Caco-2 (cell line): ENCODE measurements at regions not wholly inside any gene's neighbourhood (a gene's known extent, or its start where the extent isn't known, plus 50 kb on each side); places are given as distances from the start of the nearest gene placed in this dataset.

ENCODE experiments used
- BruUV-seq: library from RNA; stranded (reverse); fragments of 400-500 nt; replicated peaks from 2 replicates; lab custom pipeline; 2021; lab: Mats Ljungman, UMichigan
- CTCF ChIA-PET: fragments of 300-600 bp; sonication (Branson Sonifier 250); formaldehyde crosslinking; loops from one replicate; lab custom pipeline; 2022; ENCODE audit warnings: antibody characterized with exemption; lab: Charles Lee
- POLR2A ChIA-PET: fragments of 300-600 bp; sonication (Branson Sonifier 250); formaldehyde crosslinking; loops from one replicate; lab custom pipeline; 2022; ENCODE audit warnings: antibody characterized with exemption; lab: Charles Lee
- DNase-seq, 2 experiments: peaks; one replicate each; pipeline versions ENCODE4 v3.0.0 to v3.0.0-alpha.2; 2020 to 2022
- H3K27me3 ChIP-seq: replicated peaks from 2 replicates; pipeline ENCODE4 v1.6.0; 2011; ENCODE audit warnings: low read length; ENCODE audit not compliant: control insufficient read depth, insufficient read depth
- H3K36me3 ChIP-seq: 2 replicates; pipeline ENCODE4 v1.5.1; 2011; ENCODE audit warnings: low read length; ENCODE audit not compliant: control insufficient read depth, insufficient read depth
- H3K4me1 ChIP-seq: fragments of 250-450 bp; sonication (Bioruptor Pico); 2 replicates; pipeline ENCODE4 v1.5.1; 2020; ENCODE audit warnings: mild to moderate bottlenecking
- H3K4me3 ChIP-seq: 2 replicates; pipeline ENCODE4 v1.5.1; 2011; ENCODE audit warnings: low read depth, mild to moderate bottlenecking, control low read depth, low read length
- H3K9me3 ChIP-seq: fragments of 250-450 bp; sonication (Bioruptor Pico); 2 replicates; pipeline ENCODE4 v1.5.1; 2020; ENCODE audit warnings: mild to moderate bottlenecking, moderate library complexity
- H3K27ac Mint-ChIP-seq: one replicate; pipeline ENCODE4 v1.8.0; 2022; ENCODE audit warnings: mixed read lengths; ENCODE audit not compliant: unreplicated experiment
- H3K27me3 Mint-ChIP-seq: one replicate; pipeline ENCODE4 v1.8.0; 2022; ENCODE audit warnings: mixed read lengths; ENCODE audit not compliant: insufficient read depth, unreplicated experiment
- H3K36me3 Mint-ChIP-seq: one replicate; pipeline ENCODE4 v1.8.0; 2022; ENCODE audit warnings: mild to moderate bottlenecking, mixed read lengths; ENCODE audit not compliant: insufficient read depth, unreplicated experiment
- H3K4me1 Mint-ChIP-seq: one replicate; pipeline ENCODE4 v1.8.0; 2022; ENCODE audit warnings: low read depth, mixed read lengths; ENCODE audit not compliant: unreplicated experiment
- H3K4me3 Mint-ChIP-seq: one replicate; pipeline ENCODE4 v1.8.0; 2022; ENCODE audit warnings: mild to moderate bottlenecking, moderate library complexity, mixed read lengths; ENCODE audit not compliant: unreplicated experiment
- H3K9me3 Mint-ChIP-seq: one replicate; pipeline ENCODE4 v1.8.0; 2022; ENCODE audit warnings: mixed read lengths; ENCODE audit not compliant: unreplicated experiment
- intact Hi-C: fragments of 100-400 bp; cut with micrococcal nuclease; formaldehyde crosslinking; loops from one replicate; pipeline ENCODE4 v1.10.0; 2022; ENCODE audit not compliant: unreplicated experiment
- TF ChIP-seq, protein P1 (sequence below), 2 experiments: fragments of 200-600 bp in 1 of 2; IDR thresholded peaks; 1 replicate in 1 of 2; 2 replicates in 1 of 2; pipeline versions ENCODE4 v1.5.1 to v1.8.0; 2011 to 2022; ENCODE audit warnings: antibody characterized with exemption in 1 of 2, control low read depth in 1 of 2, inconsistent platforms in 1 of 2, low read depth in 1 of 2, low read length in 1 of 2, mild to moderate bottlenecking in 1 of 2, moderate library complexity in 1 of 2; ENCODE audit not compliant: insufficient read depth in 1 of 2, severe bottlenecking in 1 of 2, unreplicated experiment in 1 of 2

DNA sequence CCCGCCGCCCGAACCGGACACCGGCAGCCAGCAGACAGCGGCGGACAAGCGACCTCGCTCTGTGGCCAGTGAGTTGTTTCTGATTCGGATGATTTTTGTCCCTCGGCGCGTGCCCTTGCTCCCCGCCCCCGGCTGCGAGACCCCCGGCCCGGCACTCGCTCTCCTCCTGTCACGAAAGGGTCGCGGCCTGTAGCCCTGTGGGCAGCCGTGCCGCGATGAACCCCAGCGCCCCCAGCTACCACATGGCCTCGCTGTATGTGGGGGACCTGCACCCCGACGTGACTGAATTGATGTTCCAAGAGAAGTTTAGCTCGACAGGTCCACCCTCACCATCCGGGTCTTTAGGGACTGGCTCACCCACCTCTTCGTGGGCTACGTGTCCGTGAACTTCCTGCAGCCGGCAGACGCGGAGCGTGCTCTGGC lies 1257.5 kb upstream of the ACVR2A start:
- Mint-ChIP-seq H3K27ac (no peak overlapping the region), H3K27me3 (no peaks in the 10 kb centered on the region), H3K4me1 (peaks cover 6% of the 10 kb centered on the region), H3K36me3 (no peaks in the 10 kb centered on the region), H3K9me3 (no peaks in the 10 kb centered on the region), H3K4me3 (no peak overlapping the region)
- ChIA-PET POLR2A (no interaction called here), CTCF (no interaction called here)
- Histone ChIP-seq H3K4me3 (no peak overlapping the region), H3K36me3 (no peaks in the 10 kb centered on the region), H3K9me3 (no peaks in the 10 kb centered on the region), H3K4me1 (peaks cover 5% of the 10 kb centered on the region; the same call in 1 of the 2 replicates), H3K27me3 (no peaks in the 10 kb centered on the region)
- TF ChIP-seq, protein P1, sequence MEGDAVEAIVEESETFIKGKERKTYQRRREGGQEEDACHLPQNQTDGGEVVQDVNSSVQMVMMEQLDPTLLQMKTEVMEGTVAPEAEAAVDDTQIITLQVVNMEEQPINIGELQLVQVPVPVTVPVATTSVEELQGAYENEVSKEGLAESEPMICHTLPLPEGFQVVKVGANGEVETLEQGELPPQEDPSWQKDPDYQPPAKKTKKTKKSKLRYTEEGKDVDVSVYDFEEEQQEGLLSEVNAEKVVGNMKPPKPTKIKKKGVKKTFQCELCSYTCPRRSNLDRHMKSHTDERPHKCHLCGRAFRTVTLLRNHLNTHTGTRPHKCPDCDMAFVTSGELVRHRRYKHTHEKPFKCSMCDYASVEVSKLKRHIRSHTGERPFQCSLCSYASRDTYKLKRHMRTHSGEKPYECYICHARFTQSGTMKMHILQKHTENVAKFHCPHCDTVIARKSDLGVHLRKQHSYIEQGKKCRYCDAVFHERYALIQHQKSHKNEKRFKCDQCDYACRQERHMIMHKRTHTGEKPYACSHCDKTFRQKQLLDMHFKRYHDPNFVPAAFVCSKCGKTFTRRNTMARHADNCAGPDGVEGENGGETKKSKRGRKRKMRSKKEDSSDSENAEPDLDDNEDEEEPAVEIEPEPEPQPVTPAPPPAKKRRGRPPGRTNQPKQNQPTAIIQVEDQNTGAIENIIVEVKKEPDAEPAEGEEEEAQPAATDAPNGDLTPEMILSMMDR (IDR thresholded peaks at IDR 0.05; ENCODE audit: insufficient read depth in 1 of 2, low read depth in 1 of 2, low read length in 1 of 2, severe bottlenecking in 1 of 2, unreplicated experiment in 1 of 2), result no peak
- intact Hi-C loops, result no loop called here
- no peak for DNase-seq
- no TSS peak for BruUV-seq

DNA sequence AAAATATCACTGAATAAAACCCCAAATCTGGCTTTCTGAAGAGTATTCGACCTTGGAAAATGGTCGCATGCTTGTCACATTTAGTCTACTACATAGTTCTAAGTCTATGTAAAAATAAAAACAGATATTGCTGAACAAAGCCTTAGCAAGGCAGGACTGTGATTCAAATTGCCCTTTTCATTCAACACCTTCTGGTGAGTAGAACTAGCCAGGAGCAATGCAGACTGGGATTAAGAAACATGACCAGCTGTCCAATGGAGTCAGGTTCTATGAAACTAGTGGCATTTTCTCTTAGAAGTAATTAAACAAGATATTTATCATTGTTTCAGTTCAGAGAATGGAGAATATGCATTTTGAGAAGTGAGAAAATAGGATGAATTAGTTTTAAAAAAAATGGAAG lies 1260.5 kb upstream of the ACVR2A start:
- H3K36me3 ChIP-seq, result no peaks in the 10 kb centered on the region
- H3K4me3 Mint-ChIP-seq, result no peak overlapping the region
- H3K27ac Mint-ChIP-seq, result no peak overlapping the region
- no peaks in the 10 kb centered on the region for H3K27me3 ChIP-seq
- ChIA-PET CTCF (no interaction called here), POLR2A (no interaction called here)
- H3K4me3 ChIP-seq, result no peak overlapping the region
- H3K4me1 ChIP-seq, result peaks cover 24% of the 10 kb centered on the region
- H3K9me3 ChIP-seq, result no peaks in the 10 kb centered on the region
- intact Hi-C loops, result no loop called here
- DNase-seq, result no peak
- H3K4me1 Mint-ChIP-seq, result peaks cover 13% of the 10 kb centered on the region
- no TSS peak for BruUV-seq
- TF ChIP-seq, protein P1 (IDR thresholded peaks at IDR 0.05; ENCODE audit: insufficient read depth in 1 of 2, low read depth in 1 of 2, low read length in 1 of 2, severe bottlenecking in 1 of 2, unreplicated experiment in 1 of 2), result no peak
- no peaks in the 10 kb centered on the region for H3K36me3 Mint-ChIP-seq
- no peaks in the 10 kb centered on the region for H3K9me3 Mint-ChIP-seq
- H3K27me3 Mint-ChIP-seq, result no peaks in the 10 kb centered on the region

DNA sequence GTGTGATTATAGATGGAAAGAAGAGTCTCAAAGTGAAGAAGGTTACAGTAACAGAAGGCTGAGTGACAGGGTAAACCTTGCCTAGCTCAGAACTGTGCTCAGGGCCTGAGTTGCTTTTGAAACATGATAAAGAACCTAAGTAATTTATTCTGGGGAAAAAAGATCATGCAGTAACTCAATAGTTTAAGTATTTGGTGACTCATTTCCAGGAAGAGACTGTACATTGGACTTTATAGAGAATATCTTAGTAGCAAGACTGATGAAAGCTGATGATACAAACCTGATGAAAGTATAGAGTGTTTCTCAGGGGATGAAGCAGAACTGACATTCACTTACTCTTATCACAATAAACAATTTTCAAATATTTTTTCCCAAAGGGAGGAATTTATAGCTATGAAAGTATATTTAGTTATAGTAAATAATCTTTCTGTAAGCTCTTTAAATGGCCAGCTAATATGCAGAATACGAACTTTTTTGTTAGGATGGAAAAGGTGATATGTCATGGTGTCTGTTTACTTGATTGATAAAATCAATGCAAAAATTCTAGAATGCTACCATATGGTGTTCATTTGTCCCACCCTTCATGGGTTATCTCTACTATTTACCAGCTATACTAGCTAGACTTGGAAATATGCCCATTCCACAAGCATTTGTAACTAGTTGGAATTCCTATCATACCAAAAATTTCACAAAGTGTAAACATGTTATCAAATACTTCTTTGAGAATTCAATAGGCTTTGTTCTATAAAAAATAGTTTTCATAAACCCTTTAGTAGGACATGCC lies 1265.5 kb upstream of the ACVR2A start:
- TF ChIP-seq, protein P1 (IDR thresholded peaks at IDR 0.05; ENCODE audit: insufficient read depth in 1 of 2, low read depth in 1 of 2, low read length in 1 of 2, severe bottlenecking in 1 of 2, unreplicated experiment in 1 of 2), result no peak
- CTCF ChIA-PET, result interaction anchor here (0.8 kb wide), 1 partner anchor 82 kb away, joined by 3 read pairs; no protein-coding TSS in a partner anchor
- Mint-ChIP-seq H3K4me1 (peaks cover 13% of the 10 kb centered on the region), H3K9me3 (no peaks in the 10 kb centered on the region), H3K27me3 (no peaks in the 10 kb centered on the region), H3K27ac (peak overlapping the region; percentile 73), H3K36me3 (no peaks in the 10 kb centered on the region), H3K4me3 (no peak overlapping the region)
- intact Hi-C loops, result loop anchor here (1.0 kb wide), 2 partner anchors 23 to 105 kb away; no protein-coding TSS in a partner anchor
- DNase-seq, result peak in 1 of 2 experiments; percentile 22
- POLR2A ChIA-PET, result no interaction called here
- Histone ChIP-seq H3K4me1 (peaks cover 31% of the 10 kb centered on the region), H3K36me3 (no peaks in the 10 kb centered on the region), H3K27me3 (no peaks in the 10 kb centered on the region), H3K9me3 (no peaks in the 10 kb centered on the region), H3K4me3 (no peak overlapping the region)
- BruUV-seq, result no TSS peak
